ENCODE measurements at regions not wholly inside any gene's neighbourhood (a gene's known extent, or its start where the extent isn't known, plus 50 kb on each side); places are given as distances from the start of the nearest gene placed in this dataset.

GRCh38 chr18:55983433-55983832, 395.4 kb upstream of the TCF4 start:
- intact Hi-C loops (cut with DNase I), result no loop called here
- H3K4me1 ChIP-seq, result peaks cover 0 to 4% (median under 1%) of the 10 kb centered on the region in 3 donors
- H3K4me3 ChIP-seq, result no peak overlapping the region
- WGBS, 2 donors, result 57 to 67% methylated on average over 1 of the region's 1 CpG
- no peaks in the 10 kb centered on the region for H3K27me3 ChIP-seq
- no peak for DNase-seq
- no peak overlapping the region for H3K27ac ChIP-seq
- H3K36me3 ChIP-seq, result no peaks in the 10 kb centered on the region
- no peak for TF ChIP-seq CTCF (IDR thresholded peaks at IDR 0.05)
- TF ChIP-seq POLR2A (IDR thresholded peaks at IDR 0.05), result no peak
- peaks cover 0 to 10% (median 4%) of the 10 kb centered on the region in 3 donors for H3K9me3 ChIP-seq

GRCh38 chr18:55982992-55983391, 395.0 kb upstream of the TCF4 start:
- H3K36me3 ChIP-seq, result no peaks in the 10 kb centered on the region
- no peak for DNase-seq
- H3K4me3 ChIP-seq, result no peak overlapping the region
- no peaks in the 10 kb centered on the region for H3K27me3 ChIP-seq
- no peak for TF ChIP-seq POLR2A (IDR thresholded peaks at IDR 0.05)
- TF ChIP-seq CTCF (IDR thresholded peaks at IDR 0.05), result no peak
- H3K9me3 ChIP-seq, result peaks cover 0 to 10% (median 4%) of the 10 kb centered on the region in 3 donors
- 62 to 69% methylated on average over 3 of the region's 3 CpGs for WGBS, 2 donors
- H3K27ac ChIP-seq, result peak overlapping the region in 1 of 4 donors; percentile 17
- no peaks in the 10 kb centered on the region for H3K4me1 ChIP-seq
- intact Hi-C loops (cut with DNase I), result no loop called here

GRCh38 chr18:55981712-55982475, 393.9 kb upstream of the TCF4 start:
- Histone ChIP-seq H3K27ac (no peak overlapping the region), H3K4me1 (no peaks in the 10 kb centered on the region), H3K9me3 (peaks cover 0 to 10% (median 4%) of the 10 kb centered on the region in 3 donors), H3K4me3 (no peak overlapping the region), H3K27me3 (no peaks in the 10 kb centered on the region), H3K36me3 (no peaks in the 10 kb centered on the region)
- intact Hi-C loops (cut with DNase I), result no loop called here
- TF ChIP-seq POLR2A (IDR thresholded peaks at IDR 0.05) (no peak), CTCF (IDR thresholded peaks at IDR 0.05) (no peak)
- WGBS, 2 donors, result 75 to 79% methylated on average over 6 of the region's 6 CpGs
- DNase-seq, result no peak

- DNase-seq, result no peak
Measured at GRCh38 chr18:55974521-55974920, 386.5 kb upstream of the TCF4 start.

More at GRCh38 chr18:55974521-55974920, 386.5 kb upstream of the TCF4 start:
- Histone ChIP-seq H3K27me3 (no peaks in the 10 kb centered on the region), H3K9me3 (no peaks in the 10 kb centered on the region), H3K4me1 (no peaks in the 10 kb centered on the region), H3K36me3 (no peaks in the 10 kb centered on the region), H3K27ac (no peak overlapping the region), H3K4me3 (no peak overlapping the region)
- WGBS, 2 donors, result 73 to 85% methylated on average over 3 of the region's 3 CpGs
- intact Hi-C loops (cut with DNase I), result no loop called here
- TF ChIP-seq CTCF (IDR thresholded peaks at IDR 0.05) (no peak), POLR2A (IDR thresholded peaks at IDR 0.05) (no peak)
